Kasumi-1 (cell line): ENCODE measurements at regions not wholly inside any gene's neighbourhood (a gene's known extent, or its start where the extent isn't known, plus 50 kb on each side); places are given as distances from the start of the nearest gene placed in this dataset.
"Not testable (repeated sequence)": the region's sequence is repeated elsewhere in the genome, so short reads cannot be mapped to it uniquely, and the experiment has no call there.

Experiments
- DNase-seq, 2 experiments: peaks; one replicate each; lab custom pipeline; 2025; lab: John Stamatoyannopoulos, UW

DNA sequence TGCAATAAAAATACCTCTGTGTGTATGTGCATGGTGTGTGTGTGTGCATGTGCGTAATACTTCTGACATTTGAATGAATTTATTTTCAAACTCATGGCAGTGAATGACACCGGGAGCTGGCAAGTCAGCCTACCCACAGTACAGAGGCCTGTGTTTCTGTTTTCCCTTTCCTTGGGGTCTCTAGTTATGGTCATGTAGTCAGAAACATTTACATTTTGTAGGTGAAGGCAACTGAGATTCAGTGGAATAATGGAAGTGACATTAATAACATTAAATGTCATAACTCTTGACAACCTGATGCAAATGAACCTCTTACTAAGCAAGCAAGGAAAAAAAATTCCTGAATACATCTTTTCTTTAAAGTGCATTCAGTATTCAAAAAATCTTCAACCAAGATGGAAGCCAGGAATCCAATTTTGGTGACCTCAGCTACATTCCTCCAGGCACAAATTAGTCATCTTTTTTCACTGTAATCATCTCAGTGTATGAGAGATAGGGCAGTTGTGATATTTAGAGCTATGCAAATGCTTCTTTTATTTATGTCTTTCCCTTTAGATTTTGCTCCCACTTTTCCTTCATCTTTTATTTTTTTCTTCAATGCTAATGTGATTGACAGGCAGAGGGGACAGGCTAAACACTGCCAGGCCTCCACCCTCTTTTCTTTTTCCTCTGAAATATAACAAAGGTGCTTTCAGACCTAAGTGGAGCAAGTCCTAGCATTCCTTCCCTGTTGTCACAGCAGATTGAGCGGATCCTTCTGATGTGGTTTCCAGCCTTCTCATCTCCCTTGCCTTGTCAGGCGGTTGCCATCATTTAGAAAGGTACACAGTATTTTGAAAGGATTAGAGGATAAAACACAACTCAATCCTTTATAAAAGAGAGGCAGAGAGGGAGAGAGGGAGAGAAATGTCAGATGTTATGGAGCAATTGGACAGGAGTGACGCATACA, 569.8 kb upstream of the ADAMTS16 start:
- DNase-seq: no peak

DNA sequence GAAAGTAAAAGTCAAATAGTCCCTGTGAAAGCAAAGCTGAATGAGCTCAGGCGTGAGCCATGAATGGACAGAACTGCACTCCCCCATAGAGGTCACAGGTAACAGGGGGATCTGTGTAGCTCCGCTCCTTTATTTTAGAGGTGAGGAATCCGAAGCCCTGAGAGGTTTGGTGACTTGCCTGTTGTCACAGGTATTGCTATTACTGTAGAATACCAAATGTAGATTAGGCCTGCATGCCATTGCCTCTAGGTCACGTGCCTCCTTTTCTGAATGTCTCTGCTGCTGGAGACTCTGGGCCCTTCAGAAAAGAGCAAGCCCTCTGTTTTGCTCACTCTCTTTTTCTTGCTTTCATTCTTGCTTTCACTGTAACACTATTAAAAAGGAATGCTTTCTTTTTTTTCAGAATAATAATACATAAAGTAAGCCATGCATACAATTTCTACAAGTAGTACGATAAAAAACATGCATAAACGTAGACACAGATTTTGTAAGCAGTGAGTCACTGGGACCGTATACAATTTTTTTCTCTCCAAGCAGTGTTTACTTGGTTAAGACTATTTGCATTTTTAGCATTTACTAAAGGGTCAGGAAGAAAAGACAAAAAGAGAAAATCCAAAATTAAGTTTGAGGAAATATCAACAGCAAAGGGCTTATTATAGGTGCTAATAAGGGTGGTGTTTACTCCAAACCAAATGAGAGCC, 568.7 kb upstream of the ADAMTS16 start:
- DNase-seq: no peak

DNA sequence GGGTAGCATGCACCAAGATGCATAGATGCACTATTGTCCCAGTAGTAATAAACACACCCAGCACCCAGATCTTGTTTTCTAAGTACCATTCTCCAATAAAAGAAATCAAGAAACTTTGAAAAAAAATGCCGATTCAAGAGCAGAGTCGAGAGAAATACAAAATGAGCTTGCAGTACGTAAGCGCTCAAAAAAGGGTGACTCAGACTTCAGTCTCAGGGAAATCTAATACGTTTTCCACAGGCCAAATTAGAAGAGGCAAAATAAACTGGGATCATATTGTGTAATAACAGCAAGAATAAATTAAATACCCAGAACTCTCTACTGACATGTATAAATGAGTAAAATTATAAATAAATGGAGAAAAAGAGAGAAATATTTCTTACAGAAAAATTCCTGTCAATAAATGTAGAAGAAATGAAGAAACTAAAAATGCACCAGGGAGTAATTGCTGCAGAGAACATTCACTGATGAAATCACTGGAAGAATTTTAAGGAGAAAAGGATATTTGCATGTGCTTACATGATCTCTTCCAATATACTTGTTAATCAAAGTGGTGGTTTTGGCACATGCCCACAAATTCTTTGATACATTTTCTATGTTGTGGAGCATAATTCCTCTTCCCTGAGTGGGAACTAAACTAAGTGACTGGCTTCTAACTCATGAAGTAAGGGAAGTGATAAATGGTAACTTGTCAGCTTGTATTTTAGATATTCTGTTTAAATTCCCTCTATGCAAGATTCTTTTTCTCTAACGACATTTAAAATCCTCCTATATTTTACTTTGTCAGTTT, 567.6 kb upstream of the ADAMTS16 start:
- DNase-seq: no peak

DNA sequence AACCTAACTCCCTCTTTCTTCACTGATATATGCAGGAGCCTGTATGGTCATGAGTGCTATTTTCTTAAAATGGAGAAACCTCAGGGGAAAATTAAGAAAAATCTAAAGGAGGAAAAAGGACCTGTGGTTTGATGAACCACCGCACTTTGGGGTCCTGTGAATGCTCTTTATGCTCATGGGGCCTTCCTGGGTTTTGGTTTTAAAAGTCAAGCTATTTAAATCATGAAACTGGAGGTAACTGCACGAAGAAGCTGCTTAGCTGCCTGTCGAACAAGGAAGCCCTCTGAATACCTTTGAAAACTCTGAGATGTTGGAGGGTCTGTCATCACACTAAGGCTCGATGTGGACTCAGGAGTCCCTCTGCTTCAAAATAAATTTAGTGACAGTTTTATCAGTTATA, 564.5 kb upstream of the ADAMTS16 start:
- no peak for DNase-seq

DNA sequence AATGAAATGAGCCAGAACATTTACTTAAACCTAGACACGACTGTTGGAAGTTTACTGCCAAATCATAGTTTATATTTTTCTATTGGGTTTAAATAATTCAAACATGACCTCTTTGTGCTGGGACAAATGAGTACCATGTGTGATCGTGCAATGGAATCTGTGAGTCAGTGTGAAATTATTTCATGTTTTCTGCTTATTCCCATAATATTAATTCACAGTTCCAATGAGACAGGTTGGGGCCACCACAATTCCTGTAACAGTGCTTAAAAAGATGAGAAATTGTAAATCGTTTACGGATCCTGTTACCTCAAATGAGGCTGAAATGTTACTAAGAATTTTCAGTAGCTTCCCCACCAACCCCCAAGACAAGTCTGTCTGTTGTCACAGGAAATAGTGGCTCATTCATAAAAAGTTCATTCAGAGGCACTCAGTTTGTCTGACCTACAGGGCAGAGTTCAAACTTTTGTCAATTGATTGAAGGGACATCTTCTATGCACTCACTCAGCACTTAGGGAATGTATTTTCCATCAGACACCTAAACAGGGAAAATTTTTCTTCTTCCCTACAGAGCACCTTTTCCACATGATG, 563.9 kb upstream of the ADAMTS16 start:
- no peak for DNase-seq

DNA sequence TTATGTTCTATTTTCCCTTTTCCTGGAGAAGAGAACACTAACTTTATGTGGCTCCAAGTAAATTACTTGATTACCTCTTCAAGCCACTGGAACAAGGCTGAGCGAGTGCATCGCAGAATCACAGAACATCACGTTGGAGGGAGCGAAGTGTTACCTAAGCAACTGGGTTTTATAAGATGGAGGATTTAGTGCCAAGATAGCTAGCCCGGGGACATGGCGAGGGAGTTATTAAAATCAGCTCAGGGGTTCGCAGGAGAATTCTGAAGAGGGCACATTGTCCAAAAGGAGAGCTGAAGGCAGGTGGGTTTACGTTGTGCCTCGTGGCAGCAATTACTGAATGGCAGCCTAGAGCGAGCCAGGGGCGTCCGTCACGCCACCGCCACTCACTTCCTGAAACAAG, 563.2 kb upstream of the ADAMTS16 start:
- no peak for DNase-seq

DNA sequence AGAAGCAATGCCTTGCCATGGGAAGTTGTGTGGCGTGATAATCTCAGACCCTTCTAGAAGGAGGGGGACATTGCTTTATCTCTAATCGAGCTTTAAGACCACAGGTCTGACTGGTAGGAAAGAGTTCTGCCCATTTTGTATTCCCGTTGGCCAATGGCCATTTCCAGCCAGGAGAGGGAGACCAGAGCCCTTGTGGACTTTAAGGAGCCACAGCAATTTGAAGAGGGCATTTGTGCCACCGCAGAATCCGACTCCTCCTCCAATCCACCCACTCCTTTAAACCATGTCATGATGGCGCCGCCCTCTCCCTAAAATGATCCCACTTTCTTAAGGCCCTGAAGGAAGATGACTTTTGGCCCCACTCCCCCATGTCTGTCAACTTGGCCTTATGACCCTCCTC, 560.5 kb upstream of the ADAMTS16 start:
- no peak for DNase-seq

DNA sequence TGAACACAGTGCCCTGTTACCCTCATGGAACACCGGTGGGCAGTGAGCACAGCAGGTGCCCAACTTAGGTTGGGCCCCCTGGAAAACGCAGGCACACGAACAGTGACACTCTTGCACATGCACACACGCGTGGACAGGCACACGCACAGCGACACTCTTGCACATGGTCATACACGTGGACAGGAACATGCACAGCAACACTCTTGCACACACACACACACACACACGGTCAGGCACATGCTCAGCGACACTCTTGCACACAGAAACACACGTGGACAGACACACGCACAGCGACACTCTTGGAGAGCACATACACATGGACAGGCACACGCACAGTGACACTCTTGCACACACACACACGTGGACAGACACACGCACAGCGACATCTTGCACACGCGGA, 559.4 kb upstream of the ADAMTS16 start:
- no peak for DNase-seq

DNA sequence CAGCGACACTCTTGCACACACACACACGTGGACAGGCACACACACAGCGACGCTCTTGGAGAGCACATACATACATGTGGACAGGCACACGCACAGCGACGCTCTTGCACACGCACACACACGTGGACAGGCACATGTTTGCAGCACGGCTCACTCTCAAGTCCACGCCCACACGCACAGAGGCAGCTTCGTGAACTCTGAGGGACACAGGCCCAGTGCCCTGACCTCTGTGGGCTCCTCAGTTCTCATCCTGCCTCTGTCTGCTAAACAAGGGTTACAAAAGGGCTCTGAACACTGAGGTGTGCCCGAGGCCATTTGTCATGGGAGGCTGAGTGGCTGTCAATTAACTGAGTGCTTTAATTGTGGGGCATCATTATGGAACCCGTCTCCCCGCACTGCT, 558.8 kb upstream of the ADAMTS16 start:
- no peak for DNase-seq

DNA sequence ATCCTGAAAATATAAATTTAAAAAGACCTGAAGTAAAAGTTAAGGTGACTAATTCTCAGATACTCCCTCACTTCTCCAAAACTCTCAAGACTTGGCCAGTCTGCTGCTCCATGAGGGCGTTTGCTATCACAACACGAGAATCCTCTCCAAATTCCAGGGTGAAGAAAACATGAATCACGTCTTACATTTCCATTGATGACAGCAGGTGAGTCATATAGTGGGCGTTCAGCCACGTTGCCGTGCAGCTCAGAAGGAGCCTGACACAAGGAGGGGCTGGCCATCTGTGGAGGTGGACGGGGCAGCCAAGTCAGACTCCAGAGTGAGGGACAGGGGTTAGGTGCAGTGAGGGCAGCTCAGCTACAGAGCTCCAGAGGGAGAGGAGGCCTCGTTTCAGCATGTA, 555.1 kb upstream of the ADAMTS16 start:
- no peak for DNase-seq

DNA sequence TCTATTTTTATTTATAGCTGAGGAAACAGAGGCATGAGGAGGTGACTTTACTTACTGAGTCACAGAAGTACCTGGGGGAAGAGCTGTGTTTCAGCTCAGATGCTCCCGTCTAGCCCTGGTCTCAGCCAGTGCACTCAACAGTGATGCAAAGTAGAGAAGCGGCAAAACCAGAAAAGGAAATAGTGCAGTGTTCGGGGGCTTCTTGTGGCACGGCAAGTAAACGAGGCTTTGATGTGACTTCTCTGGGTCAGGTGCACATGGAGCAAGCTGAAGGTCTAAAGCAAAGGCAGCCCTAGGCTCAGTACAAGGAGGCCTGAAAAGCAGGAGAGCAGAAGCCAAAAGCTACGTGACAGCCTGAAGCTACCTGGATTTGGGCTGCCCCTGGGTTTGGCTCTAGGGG, 526.7 kb upstream of the ADAMTS16 start:
- DNase-seq: no peak

DNA sequence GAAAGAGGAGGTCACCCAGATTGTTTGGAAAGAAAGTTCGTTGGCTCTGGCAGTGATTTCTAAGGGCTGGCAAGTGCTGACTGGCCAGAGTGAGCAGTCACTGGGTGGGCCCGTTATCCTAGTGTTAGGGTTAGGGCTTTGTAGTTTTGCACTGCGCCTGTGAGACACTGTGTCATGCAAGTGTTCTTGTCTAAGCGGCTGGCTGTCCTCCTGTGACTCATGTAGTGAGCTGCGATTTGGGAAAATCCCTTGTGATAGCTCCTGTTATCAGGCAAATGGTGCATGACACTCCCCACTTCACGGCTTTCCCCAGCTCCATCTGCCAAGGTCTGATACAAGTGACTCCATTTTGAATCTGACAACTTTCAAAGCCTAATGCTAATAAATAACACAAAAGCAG, 526.0 kb upstream of the ADAMTS16 start:
- no peak for DNase-seq

DNA sequence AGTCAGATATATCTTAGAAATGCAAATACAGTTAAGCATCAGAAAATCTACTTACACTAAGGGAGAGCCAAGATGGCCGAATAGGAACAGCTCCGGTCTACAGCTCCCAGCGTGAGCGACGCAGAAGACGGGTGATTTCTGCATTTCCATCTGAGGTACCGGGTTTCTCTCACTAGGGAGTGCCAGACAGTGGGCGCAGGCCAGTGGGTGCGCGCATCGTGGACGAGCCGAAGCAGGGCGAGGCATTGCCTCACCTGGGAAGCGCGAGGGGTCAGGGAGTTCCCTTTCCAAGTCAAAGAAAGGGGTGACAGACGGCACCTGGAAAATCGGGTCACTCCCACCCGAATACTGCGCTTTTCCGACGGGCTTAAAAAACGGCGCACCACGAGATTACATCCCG, 524.8 kb upstream of the ADAMTS16 start:
- not testable (repeated sequence) for DNase-seq

DNA sequence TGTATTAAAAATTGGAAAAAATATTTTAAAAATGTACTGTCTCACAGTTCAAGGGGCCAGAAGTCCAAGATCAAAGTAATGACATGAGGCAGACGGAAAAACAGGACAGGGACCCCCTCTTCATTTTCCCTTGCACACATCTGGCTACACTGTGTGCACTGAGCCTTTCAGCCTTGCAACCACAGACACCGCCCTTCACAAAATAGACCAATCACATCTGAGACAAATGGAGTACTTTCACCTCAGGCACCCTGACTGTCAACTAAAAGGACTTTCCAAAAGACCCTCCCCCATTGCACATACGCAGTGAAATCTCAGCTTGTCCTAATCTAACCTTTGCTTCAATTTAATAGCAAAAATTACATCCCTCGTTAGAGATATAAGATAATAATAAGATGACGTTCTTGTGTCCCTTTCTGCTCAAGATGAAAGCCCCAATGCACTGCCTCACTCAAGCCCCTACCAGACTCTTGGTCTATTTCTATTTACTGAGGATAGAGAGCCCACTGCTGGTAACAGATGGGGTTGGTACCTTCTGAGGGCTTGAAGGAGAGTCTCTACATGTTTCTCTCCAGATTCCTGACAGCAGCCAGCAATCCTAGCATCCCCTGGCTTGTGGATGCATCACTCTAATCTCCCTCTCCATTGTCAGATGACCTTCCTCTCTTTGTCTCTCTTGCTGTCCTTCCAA, 514.8 kb upstream of the ADAMTS16 start:
- DNase-seq: no peak

DNA sequence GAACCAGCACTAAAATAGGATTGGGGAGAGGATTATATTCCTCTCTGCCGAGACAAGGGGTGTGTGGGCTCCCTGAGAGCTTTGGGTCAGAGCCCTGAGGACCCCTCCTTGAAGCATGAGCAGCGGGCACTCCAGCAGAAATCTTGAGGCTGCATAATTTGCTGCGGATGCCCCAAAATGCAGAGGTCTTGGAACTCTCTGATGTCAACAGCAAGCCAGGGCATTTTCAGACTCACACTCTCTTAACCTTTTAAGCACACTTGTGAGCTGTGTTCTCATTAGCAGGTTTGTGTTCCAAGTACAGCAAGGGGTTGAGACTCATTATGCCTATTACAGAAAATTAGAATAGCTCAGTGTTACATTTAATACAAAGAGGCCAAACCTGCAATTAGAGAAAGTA, 513.0 kb upstream of the ADAMTS16 start:
- DNase-seq: no peak

DNA sequence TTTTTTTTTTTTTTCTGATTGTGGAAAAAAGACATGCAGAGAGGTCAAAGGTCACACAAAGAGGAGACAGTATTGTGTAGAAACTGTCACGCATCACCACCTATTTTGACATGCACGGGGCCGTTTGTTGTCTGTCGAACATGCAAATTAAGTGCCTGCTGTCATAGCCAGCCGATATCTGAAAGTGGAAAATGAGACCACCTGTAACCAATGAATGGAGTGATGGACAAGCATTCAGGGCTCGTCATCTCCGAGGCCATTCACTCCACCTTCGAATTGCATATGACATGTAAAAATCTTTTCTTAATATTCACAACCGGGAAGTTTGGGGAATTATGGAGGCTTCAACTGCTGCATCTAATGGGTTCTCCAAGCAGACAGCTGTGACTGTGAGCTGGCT, 512.2 kb upstream of the ADAMTS16 start:
- DNase-seq: no peak

DNA sequence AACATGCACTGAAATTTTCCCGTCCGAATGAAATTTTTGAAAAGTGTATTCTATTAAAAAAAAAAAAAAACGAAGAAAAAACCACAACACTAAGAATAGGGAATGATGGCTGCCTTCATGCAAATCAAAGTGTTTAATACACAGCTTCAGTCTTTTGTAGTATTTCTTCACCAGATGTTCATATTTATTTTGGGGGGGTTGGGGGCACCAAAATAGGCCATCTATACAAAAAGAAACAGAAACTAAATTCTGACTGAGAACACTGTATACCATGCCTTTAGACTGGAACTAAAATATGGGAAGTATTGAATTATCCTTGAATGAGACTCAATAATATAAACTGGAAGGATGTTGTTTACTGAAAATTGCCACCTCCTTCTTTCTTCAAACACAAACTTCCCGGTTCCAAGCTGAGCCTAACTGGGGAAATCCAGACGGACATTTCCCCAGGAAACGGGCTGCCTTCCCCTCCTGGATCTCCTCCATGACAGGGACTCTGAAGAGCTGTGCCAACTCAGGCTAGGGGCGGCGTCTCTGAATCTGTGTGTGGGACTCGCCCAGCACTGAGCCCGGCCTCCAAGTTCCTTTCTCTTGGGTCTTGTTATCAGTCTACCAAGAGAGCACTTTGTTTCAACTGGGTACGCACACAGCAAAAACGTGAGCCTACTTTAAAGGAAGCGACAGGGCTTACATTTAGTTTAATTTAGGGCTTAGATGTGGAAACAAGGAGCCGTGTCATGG, 511.3 kb upstream of the ADAMTS16 start:
- no peak for DNase-seq

DNA sequence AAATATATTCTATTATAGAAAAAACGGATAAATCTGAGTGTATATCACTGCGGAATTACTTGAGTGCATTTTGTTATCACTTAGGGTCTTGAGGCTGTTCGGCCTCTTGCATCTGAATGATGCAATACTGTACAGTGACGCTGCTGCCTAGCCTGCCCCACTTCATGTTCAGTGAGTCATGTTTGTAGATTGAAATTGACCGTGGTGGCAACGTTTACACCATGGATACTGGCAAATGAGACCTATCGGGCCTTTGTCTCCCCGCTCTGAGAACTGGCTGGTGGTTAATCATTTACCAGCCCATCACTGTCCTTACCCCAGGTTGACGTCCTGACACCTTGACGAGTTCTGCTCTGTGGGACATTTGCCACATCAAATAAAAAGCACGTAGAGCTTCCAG, 510.1 kb upstream of the ADAMTS16 start:
- DNase-seq: no peak

DNA sequence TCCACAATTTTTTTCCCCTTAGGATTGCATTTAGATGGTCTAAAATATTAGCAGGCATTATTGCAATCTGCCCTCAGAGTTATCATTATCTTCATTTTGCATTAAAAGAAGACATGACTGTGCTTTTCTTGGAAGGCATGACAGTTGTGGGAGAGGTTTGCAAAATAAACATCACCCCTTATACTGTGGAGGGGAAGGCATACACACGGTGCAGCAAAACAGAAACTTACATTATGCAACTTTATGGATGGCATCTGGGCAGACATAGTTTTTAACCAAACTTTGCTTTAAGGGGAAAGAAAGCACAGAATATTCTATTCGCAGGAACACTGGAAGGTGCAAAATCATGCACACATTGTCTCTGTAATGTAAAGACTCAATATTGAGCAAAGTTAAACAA, 505.8 kb upstream of the ADAMTS16 start:
- no peak for DNase-seq

DNA sequence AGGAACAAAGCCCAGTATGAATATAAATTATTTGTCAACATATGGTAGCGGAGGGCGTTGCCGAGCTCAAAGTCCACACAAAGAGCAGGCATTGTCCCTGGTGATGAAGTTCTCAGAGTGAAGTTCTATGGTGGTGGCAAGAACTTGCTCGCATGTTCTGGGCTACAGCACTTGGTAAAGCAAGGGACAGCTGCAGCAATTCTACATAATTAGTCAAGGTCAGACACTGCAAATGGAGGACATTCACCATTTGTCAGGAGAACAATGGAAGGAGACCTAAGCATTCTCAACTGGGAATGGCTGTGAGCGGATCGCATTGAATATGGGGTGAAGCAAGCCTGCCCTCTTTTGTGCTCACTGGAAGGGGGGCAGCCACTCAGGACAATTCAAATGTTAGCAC, 503.8 kb upstream of the ADAMTS16 start:
- DNase-seq: no peak

DNA sequence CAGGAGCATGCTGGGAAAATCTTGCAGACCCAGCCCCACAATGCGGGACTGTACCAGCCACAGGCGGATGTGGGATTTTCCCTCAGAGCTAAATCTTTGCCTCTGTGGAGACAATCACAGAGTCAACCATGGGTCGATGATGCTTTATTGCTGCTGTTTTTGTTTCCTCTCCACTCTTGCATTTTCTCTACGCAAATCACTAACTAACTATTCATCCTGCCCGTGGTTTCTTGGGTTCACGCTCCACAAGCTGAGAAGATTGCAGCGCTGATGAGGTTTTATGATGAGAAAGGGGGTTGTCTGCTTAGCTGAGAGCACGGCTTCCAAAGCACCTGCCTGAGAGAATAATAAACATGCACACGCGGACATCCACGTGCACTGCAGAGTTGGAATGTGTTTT, 500.2 kb upstream of the ADAMTS16 start:
- no peak for DNase-seq
